ENCODE measurements at regions not wholly inside any gene's neighbourhood (a gene's known extent, or its start where the extent isn't known, plus 50 kb on each side); places are given as distances from the start of the nearest gene placed in this dataset.

- DNase-seq, result no peak
Measured at GRCh38 chr1:209205039-209205438, 378.5 kb upstream of the CAMK1G start.

GRCh38 chr1:209207126-209207700 is 376.3 kb upstream of the CAMK1G start:
- DNase-seq, result no peak

GRCh38 chr1:209207701-209208286 is 375.7 kb upstream of the CAMK1G start:
- no peak for DNase-seq

GRCh38 chr1:209208648-209209047 is 374.9 kb upstream of the CAMK1G start:
- DNase-seq, result no peak

GRCh38 chr1:209213989-209214388 is 369.5 kb upstream of the CAMK1G start:
- no peak for DNase-seq

GRCh38 chr1:209215826-209216225 is 367.7 kb upstream of the CAMK1G start:
- no peak for DNase-seq

GRCh38 chr1:209218113-209218512 is 365.4 kb upstream of the CAMK1G start:
- no peak for DNase-seq

- DNase-seq, result no peak
Measured at GRCh38 chr1:209218981-209219380, 364.5 kb upstream of the CAMK1G start.

- DNase-seq, result no peak
Measured at GRCh38 chr1:209219791-209220524, 363.6 kb upstream of the CAMK1G start.

GRCh38 chr1:209222826-209223225 is 360.7 kb upstream of the CAMK1G start:
- no peak for DNase-seq

GRCh38 chr1:209223791-209224190 is 359.7 kb upstream of the CAMK1G start:
- no peak for DNase-seq

GRCh38 chr1:209224886-209225285 is 358.6 kb upstream of the CAMK1G start:
- DNase-seq, result no peak

- DNase-seq, result no peak
Measured at GRCh38 chr1:209227171-209227570, 356.3 kb upstream of the CAMK1G start.

GRCh38 chr1:209227941-209228340 is 355.6 kb upstream of the CAMK1G start:
- no peak for DNase-seq

- DNase-seq, result no peak
Measured at GRCh38 chr1:209229494-209230061, 353.9 kb upstream of the CAMK1G start.

GRCh38 chr1:209230314-209230713 is 353.2 kb upstream of the CAMK1G start:
- no peak for DNase-seq

- DNase-seq, result no peak
Measured at GRCh38 chr1:209231476-209232156, 351.9 kb upstream of the CAMK1G start.

GRCh38 chr1:209232197-209232596 is 351.3 kb upstream of the CAMK1G start:
- DNase-seq, result no peak

GRCh38 chr1:209232759-209233158 is 350.8 kb upstream of the CAMK1G start:
- DNase-seq, result no peak

GRCh38 chr1:209235166-209235565 is 348.3 kb upstream of the CAMK1G start:
- DNase-seq, result no peak

- DNase-seq, result no peak
Measured at GRCh38 chr1:209238356-209238755, 345.2 kb upstream of the CAMK1G start.

- DNase-seq, result no peak
Measured at GRCh38 chr1:209240351-209240750, 343.2 kb upstream of the CAMK1G start.

GRCh38 chr1:209241487-209241886 is 342.0 kb upstream of the CAMK1G start:
- DNase-seq, result no peak

All from effector CD4-positive, alpha-beta T cell (primary cell).